GM12872 (cell line): ENCODE measurements at regions not wholly inside any gene's neighbourhood (a gene's known extent, or its start where the extent isn't known, plus 50 kb on each side); places are given as distances from the start of the nearest gene placed in this dataset.

ENCODE experiments used
- TF ChIP-seq, protein P1 (sequence below): IDR thresholded peaks from 3 replicates; pipeline ENCODE4 v1.5.1; 2011; ENCODE audit warnings: low read depth, mild to moderate bottlenecking, low read length, moderate library complexity; ENCODE audit not compliant: insufficient read depth

DNA sequence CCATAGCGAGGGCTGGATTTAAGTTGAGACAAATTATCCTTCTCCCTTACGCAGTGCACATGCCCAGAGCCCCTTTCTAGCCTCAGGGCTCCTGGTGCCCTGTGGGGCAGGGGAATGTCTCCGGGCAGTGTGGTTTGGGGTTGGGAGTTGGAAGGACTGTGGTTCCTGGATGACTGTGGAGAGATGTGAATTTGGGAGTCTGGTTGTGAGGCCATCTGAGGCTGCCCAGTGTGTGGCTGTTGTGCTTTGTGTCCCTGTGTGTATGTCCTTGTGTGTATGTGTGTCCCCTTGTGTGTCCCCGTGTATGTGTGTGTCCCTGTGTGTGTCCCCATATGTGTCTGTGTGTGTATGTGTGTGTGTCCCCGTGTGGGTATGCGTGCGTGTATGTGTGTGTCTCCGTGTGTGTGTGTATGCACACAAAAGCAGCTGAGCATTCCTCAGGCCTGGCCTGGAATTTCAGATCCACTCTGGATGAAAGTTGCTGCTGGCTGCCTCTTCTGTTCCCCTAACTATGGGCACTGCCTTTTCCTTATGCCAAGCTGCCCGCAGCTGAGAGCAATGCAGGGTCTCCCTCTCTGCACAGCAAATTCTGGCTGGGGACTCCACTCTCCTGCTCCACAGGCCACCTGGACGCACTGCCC is 65.4 kb downstream of the UBIAD1 start:
- TF ChIP-seq, protein P1, sequence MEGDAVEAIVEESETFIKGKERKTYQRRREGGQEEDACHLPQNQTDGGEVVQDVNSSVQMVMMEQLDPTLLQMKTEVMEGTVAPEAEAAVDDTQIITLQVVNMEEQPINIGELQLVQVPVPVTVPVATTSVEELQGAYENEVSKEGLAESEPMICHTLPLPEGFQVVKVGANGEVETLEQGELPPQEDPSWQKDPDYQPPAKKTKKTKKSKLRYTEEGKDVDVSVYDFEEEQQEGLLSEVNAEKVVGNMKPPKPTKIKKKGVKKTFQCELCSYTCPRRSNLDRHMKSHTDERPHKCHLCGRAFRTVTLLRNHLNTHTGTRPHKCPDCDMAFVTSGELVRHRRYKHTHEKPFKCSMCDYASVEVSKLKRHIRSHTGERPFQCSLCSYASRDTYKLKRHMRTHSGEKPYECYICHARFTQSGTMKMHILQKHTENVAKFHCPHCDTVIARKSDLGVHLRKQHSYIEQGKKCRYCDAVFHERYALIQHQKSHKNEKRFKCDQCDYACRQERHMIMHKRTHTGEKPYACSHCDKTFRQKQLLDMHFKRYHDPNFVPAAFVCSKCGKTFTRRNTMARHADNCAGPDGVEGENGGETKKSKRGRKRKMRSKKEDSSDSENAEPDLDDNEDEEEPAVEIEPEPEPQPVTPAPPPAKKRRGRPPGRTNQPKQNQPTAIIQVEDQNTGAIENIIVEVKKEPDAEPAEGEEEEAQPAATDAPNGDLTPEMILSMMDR: no peak

DNA sequence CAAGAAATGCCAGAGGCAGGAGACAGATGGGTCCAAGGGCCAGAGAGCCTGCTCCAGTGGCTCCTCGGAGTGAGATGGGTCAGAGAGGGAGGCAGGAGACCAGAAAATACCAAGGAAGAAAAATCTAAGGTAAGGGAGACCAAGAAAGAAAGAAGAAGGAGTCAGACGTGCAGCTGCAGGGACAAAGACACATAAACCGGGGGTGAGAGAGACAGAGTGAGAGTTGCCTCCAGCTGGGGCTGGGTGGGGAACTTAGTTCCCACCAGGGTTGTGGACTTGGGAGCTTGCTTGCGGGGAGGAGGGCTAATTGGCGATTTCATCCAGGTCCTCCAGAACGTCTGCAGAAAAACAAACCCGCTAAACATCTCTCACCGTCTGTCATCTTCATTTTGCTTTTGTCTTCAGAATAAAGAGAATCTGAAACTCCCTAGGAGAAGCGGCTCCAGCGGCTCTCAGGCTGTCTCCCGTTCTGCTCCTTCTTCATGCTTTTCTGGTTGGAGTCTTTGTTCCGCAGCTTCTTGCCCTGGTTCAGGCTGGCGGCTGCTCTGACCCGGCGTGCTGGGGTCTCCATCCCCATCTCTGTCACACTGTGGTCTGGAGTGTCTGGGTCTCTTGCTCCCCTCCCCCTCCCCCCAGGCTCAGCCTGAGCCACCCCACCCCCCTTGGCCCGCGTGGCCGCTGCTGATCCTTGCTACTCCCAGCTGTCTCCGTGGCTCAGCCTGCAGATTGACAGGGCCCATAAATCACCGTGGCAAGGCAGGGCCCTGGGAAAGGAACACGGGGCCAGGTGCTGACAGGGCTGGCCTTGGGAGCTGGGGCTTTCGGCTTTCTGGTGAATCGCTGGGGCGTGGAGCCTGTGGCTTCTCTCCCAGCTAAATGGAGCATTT is 66.6 kb downstream of the UBIAD1 start:
- TF ChIP-seq, protein P1: no peak

DNA sequence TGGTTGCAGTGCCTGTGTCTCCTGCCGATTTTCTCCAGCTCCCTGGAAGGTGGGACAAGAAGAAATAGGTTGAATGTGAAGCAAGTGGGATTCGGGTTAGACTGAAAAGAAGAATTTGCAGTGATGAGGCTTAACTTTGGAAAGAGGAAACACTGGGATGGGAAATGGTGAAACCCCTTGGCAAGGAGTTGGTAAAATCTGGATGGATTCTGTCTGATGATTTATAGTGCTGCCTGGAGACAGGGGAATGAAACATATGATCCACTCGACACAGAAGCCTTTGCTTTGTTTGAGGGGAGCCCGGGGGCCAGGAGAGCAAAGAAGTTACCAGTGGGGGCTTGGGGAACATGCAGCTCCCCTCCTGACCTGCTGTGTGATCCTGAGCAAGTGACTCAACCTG is 67.2 kb downstream of the UBIAD1 start:
- TF ChIP-seq, protein P1: no peak

DNA sequence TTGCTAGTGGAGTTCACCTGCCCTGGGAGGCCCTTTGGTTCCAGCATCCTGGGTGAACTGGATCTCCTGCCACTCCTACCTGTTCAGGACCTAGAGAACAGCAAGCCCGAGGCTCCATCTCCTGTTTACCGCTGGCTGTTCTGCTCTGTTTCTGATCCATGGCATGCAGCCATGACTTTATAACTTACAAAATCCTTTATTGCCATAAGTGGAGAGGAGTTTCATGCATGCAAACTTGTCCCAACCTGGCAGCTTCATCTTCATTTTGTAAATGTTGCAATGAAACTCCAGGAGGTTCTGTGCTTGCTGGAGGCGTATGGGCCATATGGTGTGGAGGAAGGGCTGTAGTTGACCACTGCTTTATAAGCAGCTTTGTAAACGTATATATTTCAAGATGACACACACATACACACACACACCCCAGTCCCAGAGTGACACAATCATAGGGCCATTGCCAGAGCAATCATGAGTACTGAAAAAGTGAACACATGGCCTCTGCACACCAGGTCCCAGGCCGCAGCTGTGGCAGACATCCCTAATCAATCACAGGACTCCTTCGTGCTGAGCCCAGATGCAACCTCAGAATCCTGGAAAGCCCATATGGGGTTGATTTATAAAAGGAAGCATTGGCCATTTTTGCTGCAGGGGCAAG is 69.0 kb downstream of the UBIAD1 start:
- TF ChIP-seq, protein P1: no peak

DNA sequence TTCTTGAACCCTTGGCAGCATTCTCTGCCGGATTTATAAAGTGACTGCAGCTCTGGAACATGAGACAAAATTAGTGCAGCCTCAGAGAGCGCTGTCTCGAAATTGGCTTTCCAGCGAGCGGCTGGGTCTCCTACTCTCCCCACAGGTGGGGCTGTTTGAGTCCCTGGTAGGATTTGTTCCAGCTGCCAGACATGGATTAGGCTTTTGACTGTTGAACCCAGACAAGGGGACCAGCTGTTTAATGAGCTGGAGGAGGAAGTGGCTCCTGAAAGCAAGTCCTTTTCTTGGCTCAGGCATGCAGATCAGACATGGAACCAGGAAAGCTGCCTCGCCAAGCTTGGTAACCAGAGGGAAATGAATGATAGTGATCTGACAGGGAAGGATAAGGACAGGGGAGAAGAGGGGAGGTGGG is 69.6 kb downstream of the UBIAD1 start:
- TF ChIP-seq, protein P1: no peak

DNA sequence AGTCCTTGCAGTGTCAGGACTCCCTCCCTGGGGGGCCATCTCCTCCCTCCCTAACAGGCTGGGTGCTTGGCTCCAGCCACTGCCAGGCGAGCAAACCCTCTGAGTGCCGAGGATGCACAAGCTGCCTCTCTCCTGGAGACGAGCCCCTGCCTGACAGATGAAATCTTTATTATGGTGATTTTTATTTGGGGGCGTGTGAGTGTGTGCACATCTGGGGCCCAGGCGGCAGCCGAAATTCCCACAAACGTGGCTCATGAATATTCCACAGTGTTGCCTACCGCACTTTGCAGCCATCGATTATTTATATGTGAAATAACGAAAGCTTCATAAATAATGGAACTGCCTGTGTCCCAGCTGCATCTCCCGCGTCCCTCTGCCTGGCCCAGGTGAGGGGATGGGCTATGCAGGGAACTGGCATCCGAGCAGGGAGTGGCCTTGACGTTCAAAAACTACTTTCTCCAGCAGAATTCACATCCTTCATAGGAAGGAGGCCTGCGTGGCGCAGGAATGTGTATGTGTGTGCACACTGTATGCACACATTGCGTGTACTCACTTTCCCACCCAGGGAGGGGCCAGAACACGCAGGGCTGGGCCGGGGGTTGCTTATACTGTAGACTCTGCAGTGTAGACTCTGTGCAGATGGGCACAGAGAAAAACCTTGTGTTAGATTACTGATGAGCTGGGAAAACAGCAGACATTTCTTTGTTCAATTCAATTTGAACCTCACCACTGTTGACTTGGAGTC is 73.1 kb downstream of the UBIAD1 start:
- TF ChIP-seq, protein P1: no peak

DNA sequence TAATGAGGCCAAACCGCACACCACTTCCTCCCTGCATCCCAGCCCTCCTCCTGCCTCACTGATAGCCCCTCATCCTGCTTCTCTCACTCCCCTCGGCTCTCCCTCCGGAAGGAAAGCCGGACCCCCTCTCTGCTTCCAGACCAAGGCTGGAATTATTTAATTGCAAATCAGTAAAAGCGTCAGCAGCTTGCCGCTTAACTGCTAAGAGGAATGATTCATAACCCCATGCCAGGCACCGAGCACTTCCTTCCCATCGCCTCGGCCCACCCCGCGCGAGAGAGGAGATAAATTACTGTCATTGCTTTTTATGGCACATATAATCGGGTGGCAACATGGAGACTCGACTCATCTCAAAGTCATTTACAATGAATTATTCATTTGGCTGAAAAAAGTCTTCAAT is 77.3 kb downstream of the UBIAD1 start:
- TF ChIP-seq, protein P1: no peak
